NCI-H146 (cell line): ENCODE measurements at regions not wholly inside any gene's neighbourhood (a gene's known extent, or its start where the extent isn't known, plus 50 kb on each side); places are given as distances from the start of the nearest gene placed in this dataset.
"Not testable (repeated sequence)": the region's sequence is repeated elsewhere in the genome, so short reads cannot be mapped to it uniquely, and the experiment has no call there.

Experiments used
- DNase-seq: peaks from one replicate; lab custom pipeline; 2025; lab: John Stamatoyannopoulos, UW

- DNase-seq = no peak
Measured at GRCh38 chr6:76982476-76983199, 480.7 kb downstream of the HTR1B start.

GRCh38 chr6:76972474-76972873, 490.8 kb downstream of the HTR1B start:
- DNase-seq = no peak

- not testable (repeated sequence) for DNase-seq
Measured at GRCh38 chr6:76959177-76959576, 504.1 kb downstream of the HTR1B start.

GRCh38 chr6:76942203-76942966, 520.9 kb downstream of the HTR1B start:
- no peak for DNase-seq

- DNase-seq = no peak
Measured at GRCh38 chr6:76940191-76940590, 523.1 kb downstream of the HTR1B start.

GRCh38 chr6:76914737-76915136, 548.6 kb downstream of the HTR1B start:
- DNase-seq = no peak

GRCh38 chr6:76905541-76905940, 557.8 kb downstream of the HTR1B start:
- DNase-seq = not testable (repeated sequence)

GRCh38 chr6:76892542-76892941, 570.7 kb downstream of the HTR1B start:
- DNase-seq = no peak

GRCh38 chr6:76888351-76888750, 574.9 kb downstream of the HTR1B start:
- no peak for DNase-seq

- DNase-seq = no peak
Measured at GRCh38 chr6:76886900-76887299, 576.4 kb downstream of the HTR1B start.

GRCh38 chr6:76885861-76886301, 577.4 kb downstream of the HTR1B start:
- no peak for DNase-seq

- DNase-seq = no peak
Measured at GRCh38 chr6:76881414-76881813, 581.9 kb downstream of the HTR1B start.

- peak; percentile 87 for DNase-seq
Measured at GRCh38 chr6:76876922-76877553, 586.3 kb downstream of the HTR1B start.

GRCh38 chr6:76876430-76876829, 586.9 kb downstream of the HTR1B start:
- DNase-seq = not testable (repeated sequence)

GRCh38 chr6:76867182-76867581, 596.1 kb downstream of the HTR1B start:
- no peak for DNase-seq

- no peak for DNase-seq
Measured at GRCh38 chr6:76866091-76866915, 597.0 kb downstream of the HTR1B start.

GRCh38 chr6:76862936-76863335, 600.4 kb downstream of the HTR1B start:
- DNase-seq = no peak

GRCh38 chr6:76861403-76861802, 601.9 kb downstream of the HTR1B start:
- peak; percentile 19 for DNase-seq

GRCh38 chr6:76856065-76856464, 607.2 kb downstream of the HTR1B start:
- no peak for DNase-seq

- DNase-seq = no peak
Measured at GRCh38 chr6:76852776-76853175, 610.5 kb downstream of the HTR1B start.

- peak; percentile 68 for DNase-seq
Measured at GRCh38 chr6:76849274-76849970, 613.9 kb downstream of the HTR1B start.
